Neural cell (in vitro differentiated cells): ENCODE measurements at regions not wholly inside any gene's neighbourhood (a gene's known extent, or its start where the extent isn't known, plus 50 kb on each side); places are given as distances from the start of the nearest gene placed in this dataset.

Experiments used
- CTCF ChIP-seq: fragments of 450-650 bp; IDR thresholded peaks from 2 replicates; pipeline ENCODE4 v1.5.1; 2014; ENCODE audit warnings: antibody characterized with exemption, mild to moderate bottlenecking, moderate library complexity; ENCODE audit not compliant: poor library complexity, severe bottlenecking
- EP300 ChIP-seq: fragments of 450-650 bp; conservative IDR thresholded peaks from 2 replicates; pipeline ENCODE4 v1.6.1; 2014; ENCODE audit warnings: antibody characterized with exemption, mild to moderate bottlenecking, moderate library complexity; ENCODE audit not compliant: poor library complexity, severe bottlenecking
- EZH2 ChIP-seq: fragments of 200-600, 300-800 bp; shearing (Covaris generic), sonication (generic); IDR thresholded peaks from 2 replicates; pipeline ENCODE4 v1.6.1; 2014; ENCODE audit warnings: antibody characterized with exemption, low read length, borderline replicate concordance, mild to moderate bottlenecking; ENCODE audit not compliant: insufficient read depth, poor library complexity, severe bottlenecking
- REST ChIP-seq: IDR thresholded peaks from 2 replicates; pipeline ENCODE4 v1.6.1; 2012; ENCODE audit warnings: borderline replicate concordance
- TAF1 ChIP-seq: IDR thresholded peaks from 2 replicates; pipeline ENCODE4 v1.6.1; 2012; ENCODE audit warnings: low read depth

- TF ChIP-seq CTCF, result no peak
- no peak for TF ChIP-seq EZH2
- TF ChIP-seq EP300, result no peak
- no peak for TF ChIP-seq TAF1
- TF ChIP-seq REST, result no peak
These were observed 455.1 kb upstream of the TLE4 start for GRCh38 chr9:79116709-79117108.
